ENCODE measurements at regions not wholly inside any gene's neighbourhood (a gene's known extent, or its start where the extent isn't known, plus 50 kb on each side); places are given as distances from the start of the nearest gene placed in this dataset.

DNA sequence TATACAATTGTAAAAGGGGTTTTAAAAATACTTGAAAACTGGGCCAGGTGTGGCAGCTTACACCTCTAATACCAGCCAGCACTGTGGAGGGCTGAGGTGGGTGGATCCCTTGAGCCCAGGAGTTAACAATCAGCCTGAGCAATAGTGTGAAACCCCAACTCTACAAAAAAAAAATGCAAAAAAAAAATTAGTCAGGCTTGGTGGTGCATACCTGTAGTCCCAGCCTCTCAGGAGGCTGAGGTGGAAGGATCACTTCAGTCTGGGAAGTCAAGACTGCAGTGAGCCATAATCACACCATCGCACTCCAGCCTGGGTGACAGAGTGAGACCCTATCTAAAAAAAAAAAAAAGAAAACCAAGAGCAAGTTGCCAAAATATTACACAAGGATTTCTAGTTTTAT, 182.7 kb downstream of the UBE2E3 start:
- dilution Hi-C loops (cut with MboI; ENCODE audit: extremely low pct_ligation_motif_present, low sequenced_read_pairs) = no loop called here
- no peak overlapping the region for H2AFZ ChIP-seq (ENCODE audit: control insufficient read depth, low read length)
- no peak for FAIRE-seq

DNA sequence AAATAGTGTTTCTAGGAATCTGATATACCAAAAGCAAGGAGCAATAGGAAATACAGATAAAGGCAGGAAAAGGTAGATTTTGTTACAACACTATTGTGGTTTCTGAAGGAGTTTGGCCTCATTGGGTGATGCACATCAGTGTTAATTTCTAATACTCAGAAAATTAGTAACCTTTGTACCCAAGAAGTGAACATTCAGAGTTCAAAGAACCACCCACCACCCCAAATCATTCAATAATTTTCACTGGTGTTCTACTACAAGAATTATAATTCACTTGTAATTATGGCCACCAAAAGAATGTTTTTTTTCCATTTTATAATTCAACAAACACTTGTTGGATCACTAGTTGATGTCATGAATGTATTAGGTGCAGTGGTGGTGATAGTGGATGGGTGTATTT, 183.3 kb downstream of the UBE2E3 start:
- no peak overlapping the region for H3K9ac ChIP-seq (ENCODE audit: control insufficient read depth, extremely low read depth, insufficient read depth, low read length)
- FAIRE-seq (no peak), DNase-seq (ENCODE audit: low read depth, low spot score) (no peak)
- H4K20me1 ChIP-seq (ENCODE audit: control insufficient read depth, extremely low read depth, insufficient read depth, low read length) = no peaks in the 10 kb centered on the region
- no peaks in the 10 kb centered on the region for H3K79me2 ChIP-seq (ENCODE audit: control insufficient read depth, insufficient read depth, low read length)
- no peak for TF ChIP-seq EZH2 (IDR thresholded peaks at IDR 0.05; ENCODE audit: low read length)
- no peak overlapping the region for H3K27ac ChIP-seq (ENCODE audit: control insufficient read depth, insufficient read depth, low read length)
- H3K4me1 ChIP-seq (ENCODE audit: control insufficient read depth, extremely low read depth, insufficient read depth, low read length) = no peaks in the 10 kb centered on the region
- H3K9me3 ChIP-seq (ENCODE audit: control insufficient read depth, low read depth, low read length) = no peaks in the 10 kb centered on the region
- dilution Hi-C loops (cut with MboI; ENCODE audit: extremely low pct_ligation_motif_present, low sequenced_read_pairs) = no loop called here
- H3K27me3 ChIP-seq (ENCODE audit: control insufficient read depth, extremely low read depth, insufficient read depth, low read length) = no peaks in the 10 kb centered on the region
- no peaks in the 10 kb centered on the region for H3K9me1 ChIP-seq (ENCODE audit: control insufficient read depth, extremely low read depth, insufficient read depth, low read length)
- H3K4me3 ChIP-seq (ENCODE audit: control insufficient read depth in 2 of 3, extremely low read depth in 1 of 3, insufficient read depth in 2 of 3, low read depth in 1 of 3, low read length in 3 of 3) = no peak overlapping the region
- no peaks in the 10 kb centered on the region for H3K36me3 ChIP-seq (ENCODE audit: control insufficient read depth in 2 of 2, extremely low read depth in 1 of 2, insufficient read depth in 2 of 2, low read length in 2 of 2)
- no peak overlapping the region for H2AFZ ChIP-seq (ENCODE audit: control insufficient read depth, low read length)
- no peak overlapping the region for H3K4me2 ChIP-seq (ENCODE audit: control insufficient read depth, extremely low read depth, insufficient read depth, low read depth, low read length)

More for the DNA sequence above, 182.7 kb downstream of the UBE2E3 start:
- Histone ChIP-seq H3K9me1 (ENCODE audit: control insufficient read depth, extremely low read depth, insufficient read depth, low read length) (no peaks in the 10 kb centered on the region), H4K20me1 (ENCODE audit: control insufficient read depth, extremely low read depth, insufficient read depth, low read length) (no peaks in the 10 kb centered on the region), H3K4me3 (ENCODE audit: control insufficient read depth in 2 of 3, extremely low read depth in 1 of 3, insufficient read depth in 2 of 3, low read depth in 1 of 3, low read length in 3 of 3) (no peak overlapping the region), H3K79me2 (ENCODE audit: control insufficient read depth, insufficient read depth, low read length) (no peaks in the 10 kb centered on the region), H3K27ac (ENCODE audit: control insufficient read depth, insufficient read depth, low read length) (no peak overlapping the region), H3K36me3 (ENCODE audit: control insufficient read depth in 2 of 2, extremely low read depth in 1 of 2, insufficient read depth in 2 of 2, low read length in 2 of 2) (no peaks in the 10 kb centered on the region), H3K27me3 (ENCODE audit: control insufficient read depth, extremely low read depth, insufficient read depth, low read length) (no peaks in the 10 kb centered on the region), H3K4me1 (ENCODE audit: control insufficient read depth, extremely low read depth, insufficient read depth, low read length) (no peaks in the 10 kb centered on the region), H3K4me2 (ENCODE audit: control insufficient read depth, extremely low read depth, insufficient read depth, low read depth, low read length) (no peak overlapping the region), H3K9ac (ENCODE audit: control insufficient read depth, extremely low read depth, insufficient read depth, low read length) (no peak overlapping the region), H3K9me3 (ENCODE audit: control insufficient read depth, low read depth, low read length) (no peaks in the 10 kb centered on the region)
- DNase-seq (ENCODE audit: low read depth, low spot score) = no peak
- TF ChIP-seq EZH2 (IDR thresholded peaks at IDR 0.05; ENCODE audit: low read length) = no peak
- TF ChIP-seq, protein P1, sequence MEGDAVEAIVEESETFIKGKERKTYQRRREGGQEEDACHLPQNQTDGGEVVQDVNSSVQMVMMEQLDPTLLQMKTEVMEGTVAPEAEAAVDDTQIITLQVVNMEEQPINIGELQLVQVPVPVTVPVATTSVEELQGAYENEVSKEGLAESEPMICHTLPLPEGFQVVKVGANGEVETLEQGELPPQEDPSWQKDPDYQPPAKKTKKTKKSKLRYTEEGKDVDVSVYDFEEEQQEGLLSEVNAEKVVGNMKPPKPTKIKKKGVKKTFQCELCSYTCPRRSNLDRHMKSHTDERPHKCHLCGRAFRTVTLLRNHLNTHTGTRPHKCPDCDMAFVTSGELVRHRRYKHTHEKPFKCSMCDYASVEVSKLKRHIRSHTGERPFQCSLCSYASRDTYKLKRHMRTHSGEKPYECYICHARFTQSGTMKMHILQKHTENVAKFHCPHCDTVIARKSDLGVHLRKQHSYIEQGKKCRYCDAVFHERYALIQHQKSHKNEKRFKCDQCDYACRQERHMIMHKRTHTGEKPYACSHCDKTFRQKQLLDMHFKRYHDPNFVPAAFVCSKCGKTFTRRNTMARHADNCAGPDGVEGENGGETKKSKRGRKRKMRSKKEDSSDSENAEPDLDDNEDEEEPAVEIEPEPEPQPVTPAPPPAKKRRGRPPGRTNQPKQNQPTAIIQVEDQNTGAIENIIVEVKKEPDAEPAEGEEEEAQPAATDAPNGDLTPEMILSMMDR (optimal IDR thresholded peaks at IDR 0.05 in 1 of 3, IDR thresholded peaks at IDR 0.05 in 1 of 3, conservative IDR thresholded peaks at IDR 0.05 in 1 of 3; ENCODE audit: extremely low read depth in 1 of 3, insufficient read depth in 2 of 3, low read length in 3 of 3) = no peak

DNA sequence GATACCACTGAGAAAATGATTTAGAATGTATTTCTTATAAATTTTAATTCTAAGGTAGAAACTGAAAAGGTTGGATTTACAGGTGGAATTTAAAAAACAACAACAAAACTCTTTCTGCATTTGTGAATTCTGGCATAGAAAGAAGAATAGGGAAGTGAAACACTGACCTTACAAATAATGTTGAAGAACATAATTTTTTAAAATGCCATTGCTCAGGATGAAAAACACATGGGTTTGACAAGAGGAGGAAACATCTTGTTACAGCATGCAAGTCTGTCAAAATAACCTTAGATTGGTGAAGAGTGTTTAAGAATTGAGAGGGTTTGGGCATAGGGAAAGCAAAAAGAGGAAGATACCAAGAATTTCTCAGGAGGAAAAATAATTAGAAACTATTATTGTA, 184.3 kb downstream of the UBE2E3 start:
- no peaks in the 10 kb centered on the region for H3K36me3 ChIP-seq (ENCODE audit: control insufficient read depth in 2 of 2, extremely low read depth in 1 of 2, insufficient read depth in 2 of 2, low read length in 2 of 2)
- no peaks in the 10 kb centered on the region for H3K4me1 ChIP-seq (ENCODE audit: control insufficient read depth, extremely low read depth, insufficient read depth, low read length)
- no peak overlapping the region for H3K4me2 ChIP-seq (ENCODE audit: control insufficient read depth, extremely low read depth, insufficient read depth, low read depth, low read length)
- H4K20me1 ChIP-seq (ENCODE audit: control insufficient read depth, extremely low read depth, insufficient read depth, low read length) = no peaks in the 10 kb centered on the region
- TF ChIP-seq, protein P1 (optimal IDR thresholded peaks at IDR 0.05 in 1 of 3, IDR thresholded peaks at IDR 0.05 in 1 of 3, conservative IDR thresholded peaks at IDR 0.05 in 1 of 3; ENCODE audit: extremely low read depth in 1 of 3, insufficient read depth in 2 of 3, low read length in 3 of 3) = no peak
- TF ChIP-seq EZH2 (IDR thresholded peaks at IDR 0.05; ENCODE audit: low read length) = no peak
- DNase-seq (ENCODE audit: low read depth, low spot score) = no peak
- no peak for FAIRE-seq
- dilution Hi-C loops (cut with MboI; ENCODE audit: extremely low pct_ligation_motif_present, low sequenced_read_pairs) = no loop called here
- H3K9me3 ChIP-seq (ENCODE audit: control insufficient read depth, low read depth, low read length) = no peaks in the 10 kb centered on the region
- no peak overlapping the region for H3K4me3 ChIP-seq (ENCODE audit: control insufficient read depth in 2 of 3, extremely low read depth in 1 of 3, insufficient read depth in 2 of 3, low read depth in 1 of 3, low read length in 3 of 3)
- H3K9ac ChIP-seq (ENCODE audit: control insufficient read depth, extremely low read depth, insufficient read depth, low read length) = no peak overlapping the region
- H3K9me1 ChIP-seq (ENCODE audit: control insufficient read depth, extremely low read depth, insufficient read depth, low read length) = no peaks in the 10 kb centered on the region
- no peak overlapping the region for H2AFZ ChIP-seq (ENCODE audit: control insufficient read depth, low read length)
- no peaks in the 10 kb centered on the region for H3K27me3 ChIP-seq (ENCODE audit: control insufficient read depth, extremely low read depth, insufficient read depth, low read length)
- H3K79me2 ChIP-seq (ENCODE audit: control insufficient read depth, insufficient read depth, low read length) = no peaks in the 10 kb centered on the region
- no peak overlapping the region for H3K27ac ChIP-seq (ENCODE audit: control insufficient read depth, insufficient read depth, low read length)
